Activated naive CD4-positive, alpha-beta T cell treated with anti-CD3 and anti-CD28 coated beads, Interleukin-2, amount 50 U/mL, for 24 hours (primary cell): ENCODE measurements at regions not wholly inside any gene's neighbourhood (a gene's known extent, or its start where the extent isn't known, plus 50 kb on each side); places are given as distances from the start of the nearest gene placed in this dataset.

Experiments used
- H3K27ac Mint-ChIP-seq: one replicate; pipeline ENCODE4 v1.8.0; 2021; ENCODE audit warnings: mild to moderate bottlenecking, mixed read lengths
- H3K27me3 Mint-ChIP-seq: one replicate; pipeline ENCODE4 v1.8.0; 2021; ENCODE audit warnings: mixed read lengths
- H3K36me3 Mint-ChIP-seq: one replicate; pipeline ENCODE4 v1.8.0; 2021; ENCODE audit warnings: mixed read lengths
- H3K4me1 Mint-ChIP-seq: one replicate; pipeline ENCODE4 v1.8.0; 2021; ENCODE audit warnings: mixed read lengths
- H3K4me3 Mint-ChIP-seq: one replicate; pipeline ENCODE4 v1.8.0; 2021; ENCODE audit warnings: mild to moderate bottlenecking, mixed read lengths
- H3K9me3 Mint-ChIP-seq: one replicate; pipeline ENCODE4 v1.8.0; 2021; ENCODE audit warnings: mixed read lengths

DNA sequence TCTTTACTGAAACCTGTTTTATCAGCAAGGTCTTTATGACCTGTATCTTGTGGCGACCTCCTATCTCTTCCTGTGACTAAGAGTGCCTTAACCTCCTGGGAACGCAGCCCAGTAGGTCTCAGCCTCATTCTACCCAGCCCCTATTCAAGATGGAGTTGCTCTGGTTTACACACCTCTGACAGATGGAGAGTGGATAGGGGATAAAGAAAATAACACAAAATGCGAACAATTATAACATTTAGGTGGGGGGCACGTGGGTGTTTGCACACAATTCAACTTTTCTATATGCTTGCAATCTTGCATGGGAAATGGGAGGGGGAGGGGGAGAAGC is 83.3 kb downstream of the RMI2 start:
- Mint-ChIP-seq H3K27ac (no peak overlapping the region), H3K36me3 (peaks cover 2% of the 10 kb centered on the region), H3K4me3 (no peak overlapping the region), H3K27me3 (no peaks in the 10 kb centered on the region), H3K4me1 (no peaks in the 10 kb centered on the region), H3K9me3 (no peaks in the 10 kb centered on the region)

DNA sequence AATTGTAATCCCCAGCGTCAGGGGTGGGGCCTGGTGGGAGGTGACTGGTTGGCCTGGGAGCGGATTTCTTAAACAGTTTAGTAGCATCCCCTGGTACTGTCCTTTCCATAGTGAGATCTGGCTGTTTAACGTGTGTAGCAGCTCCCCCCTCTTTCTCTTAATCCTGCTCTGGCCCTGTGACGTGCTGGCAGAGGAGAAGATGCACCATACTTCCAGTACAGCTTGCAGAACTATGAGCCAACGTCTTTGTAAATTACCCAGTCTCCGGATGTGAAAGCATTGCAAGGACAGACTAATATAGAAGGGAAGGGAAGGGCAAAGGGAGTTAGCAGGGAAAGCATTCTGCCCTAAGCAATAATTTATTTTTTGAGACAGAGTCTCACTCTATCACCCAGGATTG is 83.9 kb downstream of the RMI2 start:
- Mint-ChIP-seq H3K36me3 (peaks cover 2% of the 10 kb centered on the region), H3K27me3 (no peaks in the 10 kb centered on the region), H3K9me3 (no peaks in the 10 kb centered on the region), H3K4me1 (no peaks in the 10 kb centered on the region), H3K27ac (no peak overlapping the region), H3K4me3 (no peak overlapping the region)

DNA sequence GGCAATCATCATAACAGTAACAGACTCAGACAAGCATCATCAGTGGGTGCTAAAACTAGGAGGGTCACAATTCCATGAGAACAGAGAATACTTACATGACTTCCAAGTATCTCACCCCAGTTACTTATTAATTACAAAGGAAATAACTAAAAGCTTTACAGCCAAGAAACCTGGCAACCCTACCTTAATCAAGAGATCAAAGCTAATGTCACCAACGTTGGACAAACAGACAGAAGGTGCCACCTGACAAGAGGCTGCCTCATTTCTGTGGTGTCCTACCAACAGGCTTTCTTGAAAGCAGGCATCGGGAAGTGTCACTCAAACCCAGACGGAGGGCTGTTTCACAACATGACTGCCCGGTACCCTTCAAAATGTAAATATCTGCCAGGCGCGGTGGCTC is 84.6 kb downstream of the RMI2 start:
- Mint-ChIP-seq H3K4me1 (no peaks in the 10 kb centered on the region), H3K27ac (no peak overlapping the region), H3K27me3 (no peaks in the 10 kb centered on the region), H3K36me3 (peaks cover 2% of the 10 kb centered on the region), H3K4me3 (no peak overlapping the region), H3K9me3 (no peaks in the 10 kb centered on the region)

DNA sequence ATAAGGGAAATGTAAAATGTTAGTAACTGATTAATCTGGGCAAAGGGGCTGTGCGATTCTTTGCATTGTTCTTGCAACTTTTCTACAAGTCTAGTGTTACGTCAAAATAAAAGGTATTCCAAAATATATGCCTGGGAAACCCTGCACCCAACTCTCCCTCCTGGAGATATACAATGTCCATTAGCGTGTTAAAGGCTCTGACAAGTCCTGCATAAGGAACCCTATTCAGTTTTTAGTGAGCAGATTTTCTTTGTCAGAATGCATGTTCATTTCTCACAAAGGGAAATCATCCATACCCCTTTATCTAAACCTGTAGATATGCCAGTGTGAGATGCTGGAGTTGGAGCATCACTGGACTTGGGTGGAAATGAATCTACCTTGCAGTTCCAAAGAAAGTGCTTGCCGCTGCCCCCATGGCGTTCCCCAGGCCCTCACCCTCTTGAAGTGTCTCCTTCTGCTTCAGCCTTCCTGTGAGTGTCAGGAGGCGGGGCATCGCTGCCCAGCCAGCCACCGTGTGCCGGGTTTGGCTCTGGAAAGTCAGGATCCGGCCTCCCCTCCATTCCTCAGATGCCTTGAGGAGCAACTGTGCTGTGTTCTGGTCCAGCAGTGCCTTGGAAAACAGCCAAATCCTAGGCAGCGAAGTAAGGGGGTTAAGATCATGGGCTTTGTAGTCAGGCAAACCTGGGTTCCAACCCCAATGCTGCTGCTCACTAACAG is 85.5 kb downstream of the RMI2 start:
- Mint-ChIP-seq H3K27me3 (no peaks in the 10 kb centered on the region), H3K27ac (no peak overlapping the region)

DNA sequence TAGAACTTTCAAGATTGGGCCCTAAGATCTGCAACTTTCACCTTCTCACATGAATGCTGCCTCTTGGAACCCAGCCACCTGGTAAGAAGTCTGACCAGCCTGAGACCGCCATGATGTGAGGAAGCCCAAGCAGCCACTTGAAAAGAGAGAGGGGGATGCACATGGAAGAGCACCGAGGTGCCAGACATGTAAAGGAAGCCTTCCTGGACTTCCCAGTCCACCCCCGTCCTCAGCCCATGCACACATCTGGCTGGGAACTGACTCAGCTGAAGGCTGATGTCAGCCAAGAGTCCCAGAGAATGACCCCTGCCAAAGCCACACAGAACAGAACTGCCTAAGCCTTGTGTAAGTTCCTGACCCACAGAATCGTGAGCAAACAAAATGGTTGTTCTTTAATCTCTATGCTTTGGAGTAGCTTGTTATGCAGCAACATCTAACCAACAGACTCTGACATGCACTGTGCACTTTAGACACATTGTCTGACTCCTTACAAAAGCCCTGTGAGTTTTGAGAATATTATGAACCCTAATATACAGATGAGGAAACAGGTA is 86.7 kb downstream of the RMI2 start:
- no peak overlapping the region for H3K4me3 Mint-ChIP-seq
- H3K4me1 Mint-ChIP-seq = no peaks in the 10 kb centered on the region
- H3K27me3 Mint-ChIP-seq = no peaks in the 10 kb centered on the region
- peaks cover 2% of the 10 kb centered on the region for H3K36me3 Mint-ChIP-seq
- H3K27ac Mint-ChIP-seq = no peak overlapping the region
- no peaks in the 10 kb centered on the region for H3K9me3 Mint-ChIP-seq

More for the DNA sequence above, 85.5 kb downstream of the RMI2 start:
- no peaks in the 10 kb centered on the region for H3K4me1 Mint-ChIP-seq
- peaks cover 2% of the 10 kb centered on the region for H3K36me3 Mint-ChIP-seq
- no peaks in the 10 kb centered on the region for H3K9me3 Mint-ChIP-seq
- H3K4me3 Mint-ChIP-seq = no peak overlapping the region

DNA sequence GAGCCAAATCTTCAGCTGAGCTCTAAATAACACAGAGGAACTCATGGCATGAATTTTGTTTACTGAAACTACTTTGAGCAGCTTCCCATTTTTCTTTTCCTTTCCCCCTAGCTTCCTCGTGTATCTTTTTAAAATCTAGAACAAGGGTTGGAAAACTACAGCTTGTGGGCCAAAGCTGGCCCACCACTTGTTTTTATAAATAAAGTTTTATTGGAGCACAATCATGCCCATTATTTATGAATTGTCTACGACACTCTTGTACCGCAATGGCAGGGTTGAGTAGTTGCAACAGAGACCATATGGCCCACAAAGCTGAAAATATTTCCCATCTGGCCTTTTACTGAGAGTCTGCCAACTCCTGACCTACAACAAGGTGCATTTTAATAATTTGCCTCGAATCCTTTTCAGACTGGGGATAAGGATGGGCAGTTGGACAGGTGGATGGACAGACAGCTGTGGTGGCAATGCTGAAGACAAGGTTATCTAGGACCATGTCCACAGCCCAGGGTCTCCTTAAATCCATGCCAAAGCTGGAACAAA is 87.7 kb downstream of the RMI2 start:
- H3K27me3 Mint-ChIP-seq = no peaks in the 10 kb centered on the region
- no peaks in the 10 kb centered on the region for H3K9me3 Mint-ChIP-seq
- no peak overlapping the region for H3K27ac Mint-ChIP-seq
- peaks cover 2% of the 10 kb centered on the region for H3K36me3 Mint-ChIP-seq
- H3K4me3 Mint-ChIP-seq = no peak overlapping the region
- H3K4me1 Mint-ChIP-seq = no peaks in the 10 kb centered on the region

DNA sequence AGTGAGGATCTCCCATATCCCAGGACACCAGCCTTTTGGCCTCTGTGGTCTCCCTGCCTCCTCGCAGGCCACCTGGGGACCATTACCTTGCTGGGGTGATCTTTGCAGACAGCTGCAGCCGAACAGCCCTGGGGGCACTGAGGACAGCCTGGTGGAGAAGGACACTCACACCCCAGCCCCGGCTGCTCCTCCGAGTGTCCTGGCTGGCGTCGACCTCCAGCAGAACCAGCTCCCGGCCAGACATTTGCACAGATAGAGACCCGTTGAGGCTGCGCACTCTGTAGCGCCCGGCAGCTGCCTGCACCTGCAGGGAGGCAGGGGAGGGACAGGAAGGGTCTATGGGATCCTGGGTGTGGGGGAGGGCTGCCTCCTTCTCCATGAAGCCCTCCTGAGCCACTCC is 90.3 kb downstream of the RMI2 start:
- no peak overlapping the region for H3K4me3 Mint-ChIP-seq
- H3K4me1 Mint-ChIP-seq = no peaks in the 10 kb centered on the region
- peaks cover 2% of the 10 kb centered on the region for H3K36me3 Mint-ChIP-seq
- H3K27ac Mint-ChIP-seq = no peak overlapping the region
- no peaks in the 10 kb centered on the region for H3K9me3 Mint-ChIP-seq
- H3K27me3 Mint-ChIP-seq = no peaks in the 10 kb centered on the region

DNA sequence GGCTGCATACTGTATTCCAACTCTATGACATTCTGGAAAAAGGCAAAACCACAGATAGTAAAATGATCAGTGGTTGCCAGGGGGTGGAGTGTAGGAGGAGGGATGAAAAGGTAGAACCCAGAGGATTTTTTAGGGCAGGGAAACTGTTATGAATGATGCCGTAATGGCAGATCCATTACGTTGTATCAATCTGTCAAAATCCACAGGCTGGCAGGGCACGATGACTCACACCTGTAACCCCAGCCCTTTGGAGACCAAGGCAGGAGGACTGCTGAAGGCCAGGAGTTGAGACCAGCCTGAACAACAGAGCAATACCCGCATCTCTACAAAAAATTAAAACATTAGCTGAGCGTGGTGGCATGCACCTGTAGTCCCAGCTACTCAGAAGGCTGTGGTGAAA is 91.8 kb downstream of the RMI2 start:
- Mint-ChIP-seq H3K4me1 (no peaks in the 10 kb centered on the region), H3K27ac (no peak overlapping the region), H3K27me3 (no peaks in the 10 kb centered on the region), H3K36me3 (peaks cover 5% of the 10 kb centered on the region), H3K4me3 (no peak overlapping the region), H3K9me3 (peaks cover 7% of the 10 kb centered on the region)

DNA sequence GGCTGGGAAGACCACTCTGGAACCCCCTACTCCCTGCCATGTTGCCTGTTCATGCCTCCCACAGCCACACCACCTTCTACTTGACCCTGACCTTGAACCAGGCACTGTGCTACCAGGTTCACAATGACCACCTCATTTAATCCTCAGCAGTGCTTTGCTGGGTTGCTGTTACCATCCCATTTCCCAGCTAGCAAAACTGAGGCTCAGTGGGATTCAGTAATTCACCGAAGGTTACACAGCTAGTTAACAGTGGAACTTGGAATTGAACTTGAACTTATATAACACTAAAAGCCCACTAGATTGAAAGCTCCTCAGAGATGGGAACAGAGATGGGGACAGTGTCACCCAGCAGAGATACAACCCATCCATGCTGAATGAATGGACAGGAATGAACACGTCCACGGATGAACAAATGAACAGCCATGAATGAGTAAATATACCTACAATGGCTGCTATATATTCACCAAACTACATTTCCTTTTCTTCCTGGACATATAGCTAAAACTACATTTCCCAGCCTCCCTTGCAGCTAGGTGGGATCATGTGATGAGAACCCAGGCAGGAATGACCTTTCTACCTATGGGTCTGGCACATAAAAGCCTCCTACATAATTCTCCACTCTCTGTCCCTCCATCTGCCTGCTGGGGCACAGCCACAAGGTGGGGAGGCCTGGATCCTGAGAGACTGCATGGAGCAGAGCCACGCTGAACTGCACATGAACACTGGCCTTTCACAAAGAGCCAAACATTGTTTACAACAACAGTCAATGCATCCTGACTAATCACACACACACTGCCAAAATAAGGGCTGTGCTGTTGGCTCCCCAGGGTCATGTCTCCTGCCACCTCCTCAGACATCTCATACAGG is 94.8 kb downstream of the RMI2 start:
- H3K9me3 Mint-ChIP-seq = peaks cover 7% of the 10 kb centered on the region

DNA sequence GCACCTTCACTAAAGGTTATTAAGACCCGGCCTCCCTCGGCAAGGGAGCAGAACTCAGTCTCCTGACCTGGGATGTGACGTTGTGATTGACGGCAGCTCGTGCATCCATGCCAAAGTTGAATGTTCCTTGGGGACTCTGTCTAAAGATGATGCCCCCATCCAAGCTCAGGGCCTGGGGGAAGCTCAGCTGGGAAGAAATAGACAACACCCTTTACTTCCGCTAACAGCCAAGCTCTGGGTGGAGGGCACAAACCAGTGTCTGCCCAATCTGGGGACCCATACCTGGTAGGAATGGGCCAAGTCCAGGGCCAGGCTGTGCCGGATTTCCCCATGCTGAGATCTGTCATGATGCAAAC is 95.4 kb downstream of the RMI2 start:
- Mint-ChIP-seq H3K4me3 (no peak overlapping the region), H3K27me3 (no peaks in the 10 kb centered on the region), H3K4me1 (no peaks in the 10 kb centered on the region), H3K27ac (no peak overlapping the region), H3K9me3 (peaks cover 7% of the 10 kb centered on the region), H3K36me3 (peaks cover 3% of the 10 kb centered on the region)

More for the DNA sequence above, 94.8 kb downstream of the RMI2 start:
- Mint-ChIP-seq H3K27me3 (no peaks in the 10 kb centered on the region), H3K4me1 (no peaks in the 10 kb centered on the region), H3K27ac (no peak overlapping the region), H3K4me3 (no peak overlapping the region), H3K36me3 (peaks cover 3% of the 10 kb centered on the region)

DNA sequence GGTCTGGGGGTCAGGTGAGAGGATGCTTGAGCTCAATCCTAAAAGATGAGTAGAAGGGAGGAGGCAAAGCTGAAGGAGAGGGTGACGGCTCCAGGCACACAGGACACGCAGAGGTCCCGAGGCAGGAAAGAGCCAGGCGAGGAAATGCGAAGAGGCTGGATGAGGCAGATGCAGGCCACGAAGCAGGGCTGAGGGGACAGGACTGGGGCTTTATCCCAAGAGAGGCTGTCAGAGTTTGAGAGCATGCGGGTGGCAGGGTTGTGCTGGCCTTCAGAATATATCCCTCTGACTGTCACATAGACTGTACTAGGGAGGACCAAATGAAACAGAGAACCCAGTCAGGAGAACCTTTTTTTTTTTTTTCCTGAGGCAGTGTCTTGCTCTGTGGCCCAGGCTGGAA is 100.2 kb downstream of the RMI2 start:
- H3K4me3 Mint-ChIP-seq = no peak overlapping the region
- H3K9me3 Mint-ChIP-seq = peaks cover 7% of the 10 kb centered on the region
- H3K36me3 Mint-ChIP-seq = peaks cover 4% of the 10 kb centered on the region
- no peaks in the 10 kb centered on the region for H3K27me3 Mint-ChIP-seq
- H3K4me1 Mint-ChIP-seq = no peaks in the 10 kb centered on the region
- no peak overlapping the region for H3K27ac Mint-ChIP-seq

DNA sequence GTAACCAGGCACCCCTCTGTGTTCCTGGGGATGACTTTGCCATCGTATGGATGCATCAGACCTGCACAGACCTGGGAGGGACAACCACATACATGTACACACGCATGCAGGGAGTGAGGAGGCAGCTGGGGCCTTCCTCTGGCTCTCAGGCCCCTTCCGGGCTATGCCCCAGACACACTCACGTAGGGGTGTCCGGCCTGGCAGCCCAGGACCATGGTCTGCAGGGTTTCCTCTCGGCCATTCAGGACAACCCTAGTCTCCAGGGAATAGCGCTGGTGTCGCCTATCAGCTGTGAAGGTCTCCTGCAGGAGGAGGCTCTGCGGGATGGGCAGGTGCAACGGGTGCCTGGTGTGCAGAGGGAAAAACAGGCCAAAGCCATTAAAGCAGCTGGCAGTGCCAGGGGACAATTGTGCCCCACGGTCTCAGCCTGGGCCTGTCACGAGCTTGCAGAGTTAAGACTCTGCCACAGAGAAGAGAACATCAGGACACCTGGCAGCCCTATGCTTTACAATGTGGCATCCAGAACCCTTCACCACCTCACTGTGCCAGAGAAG is 101.4 kb downstream of the RMI2 start:
- H3K4me1 Mint-ChIP-seq = no peaks in the 10 kb centered on the region
- H3K27me3 Mint-ChIP-seq = no peaks in the 10 kb centered on the region
- peaks cover 3% of the 10 kb centered on the region for H3K9me3 Mint-ChIP-seq
- peaks cover 1% of the 10 kb centered on the region for H3K36me3 Mint-ChIP-seq
- no peak overlapping the region for H3K27ac Mint-ChIP-seq
- no peak overlapping the region for H3K4me3 Mint-ChIP-seq

DNA sequence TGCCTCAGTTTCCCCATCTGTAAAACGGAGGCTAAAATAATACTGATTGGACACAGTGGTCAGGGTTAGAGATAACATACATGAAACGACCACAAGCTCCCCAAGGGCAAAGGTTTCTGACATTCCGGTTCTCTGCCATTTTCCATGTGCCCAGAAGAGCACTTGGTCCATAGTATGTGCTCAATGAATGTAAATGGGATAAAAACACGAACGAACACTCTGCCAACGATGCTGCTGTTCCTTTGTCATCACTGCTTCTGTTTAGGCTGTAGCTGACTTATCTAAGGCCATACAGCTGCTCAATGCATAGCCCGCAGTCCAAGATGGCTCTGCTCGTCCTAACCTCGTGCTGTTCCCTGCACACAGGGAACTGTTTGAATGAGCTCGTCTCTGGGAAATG is 102.0 kb downstream of the RMI2 start:
- Mint-ChIP-seq H3K36me3 (peaks cover 1% of the 10 kb centered on the region), H3K4me3 (no peak overlapping the region), H3K27ac (no peak overlapping the region), H3K4me1 (no peaks in the 10 kb centered on the region), H3K9me3 (no peaks in the 10 kb centered on the region), H3K27me3 (no peaks in the 10 kb centered on the region)

DNA sequence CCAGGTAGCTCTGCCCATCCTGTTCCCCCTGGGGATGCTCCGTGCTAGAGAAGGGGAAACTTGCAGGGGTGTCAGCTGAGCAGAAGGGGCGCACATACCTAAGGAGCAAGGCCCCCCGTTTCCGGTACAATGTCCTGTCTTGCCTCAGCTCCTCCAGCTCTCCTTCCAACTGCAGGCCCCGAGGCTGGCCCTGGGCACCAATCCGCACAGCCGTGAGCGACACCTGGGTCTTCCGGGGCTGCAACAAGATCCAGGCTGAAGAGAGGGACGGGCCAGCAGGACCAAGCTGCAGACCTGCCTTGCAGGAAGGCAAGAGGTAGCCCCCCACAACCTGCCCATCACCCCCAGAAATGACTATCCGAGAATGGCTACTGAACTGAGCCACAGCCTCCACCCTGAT is 102.6 kb downstream of the RMI2 start:
- H3K27ac Mint-ChIP-seq = no peak overlapping the region
- no peaks in the 10 kb centered on the region for H3K9me3 Mint-ChIP-seq
- no peaks in the 10 kb centered on the region for H3K4me1 Mint-ChIP-seq
- H3K4me3 Mint-ChIP-seq = no peak overlapping the region
- H3K27me3 Mint-ChIP-seq = no peaks in the 10 kb centered on the region
- peaks cover 1% of the 10 kb centered on the region for H3K36me3 Mint-ChIP-seq

DNA sequence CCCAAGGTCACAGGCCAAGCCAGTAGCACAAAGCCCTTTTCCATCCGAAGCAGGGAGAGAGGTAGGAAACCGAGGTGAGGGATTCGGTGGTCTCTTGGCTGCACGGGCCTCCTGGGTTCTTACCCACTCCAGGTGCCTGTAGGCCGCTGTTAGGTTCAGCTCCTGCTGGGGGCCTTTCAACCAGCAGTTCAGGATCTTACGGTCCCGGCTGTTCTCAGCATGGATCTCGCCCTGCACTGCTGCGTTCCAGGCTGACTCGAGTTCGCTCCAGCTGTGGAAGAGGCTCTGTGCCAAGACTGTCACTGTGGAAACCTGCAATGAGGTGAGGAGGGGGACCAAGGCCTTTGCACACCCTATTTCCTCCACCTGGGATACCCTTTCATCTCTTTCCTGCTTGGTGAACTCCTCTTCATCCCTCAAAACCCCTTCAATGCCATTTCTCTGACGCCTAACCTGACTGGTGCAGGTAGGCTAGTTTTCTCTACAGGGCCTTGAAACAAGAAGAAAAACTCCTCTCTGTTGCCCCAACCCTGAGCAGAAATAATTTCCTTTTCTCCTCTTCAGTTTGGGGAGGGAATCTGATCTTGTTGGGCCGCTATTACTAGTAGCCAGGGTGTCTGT is 103.6 kb downstream of the RMI2 start:
- Mint-ChIP-seq H3K4me1 (no peaks in the 10 kb centered on the region), H3K4me3 (no peak overlapping the region), H3K27ac (no peak overlapping the region), H3K9me3 (no peaks in the 10 kb centered on the region), H3K27me3 (no peaks in the 10 kb centered on the region), H3K36me3 (peaks cover 1% of the 10 kb centered on the region)
